GM12878 (cell line): ENCODE measurements at regions not wholly inside any gene's neighbourhood (a gene's known extent, or its start where the extent isn't known, plus 50 kb on each side); places are given as distances from the start of the nearest gene placed in this dataset.

Experiments
- BCL11A ChIP-seq: IDR thresholded peaks from 2 replicates; pipeline ENCODE4 v1.6.1; 2011; ENCODE audit warnings: low read depth, low read length
- BHLHE40 ChIP-seq, 2 experiments: fragments of 450-650 bp in 1 of 2; IDR thresholded peaks; 2 replicates each; pipeline ENCODE4 v1.6.1; 2011 to 2017; ENCODE audit warnings: low read depth in 2 of 2, borderline replicate concordance in 1 of 2, improper control_type of control experiment in 1 of 2, low read length in 1 of 2, mild to moderate bottlenecking in 1 of 2
- CBX5 ChIP-seq: sonication (generic); IDR thresholded peaks from 2 replicates; pipeline ENCODE4 v1.6.1; 2016; ENCODE audit warnings: low read depth, moderate library complexity, mild to moderate bottlenecking, inconsistent platforms
- CTCF ChIP-seq, 3 experiments: IDR thresholded peaks in 2 of 3; conservative IDR thresholded peaks in 1 of 3; 2 replicates each; pipeline ENCODE4 v1.5.1; 2011; ENCODE audit warnings: low read depth in 3 of 3, low read length in 3 of 3, mild to moderate bottlenecking in 3 of 3, control low read depth in 2 of 3, moderate library complexity in 2 of 3, inconsistent platforms in 1 of 3, mixed read lengths in 1 of 3; ENCODE audit not compliant: control insufficient read depth in 2 of 3, insufficient read depth in 1 of 3; ENCODE audit errors: extremely low read depth in 1 of 3
- DPF2 ChIP-seq: fragments of 450-650 bp; IDR thresholded peaks from 2 replicates; pipeline ENCODE4 v1.6.1; 2017; ENCODE audit warnings: mild to moderate bottlenecking
- EGR1 ChIP-seq, 2 experiments: IDR thresholded peaks; 1 replicate in 1 of 2; 2 replicates in 1 of 2; pipeline ENCODE4 v1.6.1; 2011 to 2012; ENCODE audit warnings: low read depth in 2 of 2, low read length in 2 of 2, borderline replicate concordance in 1 of 2, mild to moderate bottlenecking in 1 of 2, moderate library complexity in 1 of 2
- FOXM1 ChIP-seq: IDR thresholded peaks from 2 replicates; pipeline ENCODE4 v1.6.1; 2012; ENCODE audit warnings: low read depth, mild to moderate bottlenecking, inconsistent platforms, low read length, moderate library complexity
- GATAD2B ChIP-seq: fragments of 450-650 bp; conservative IDR thresholded peaks from 2 replicates; pipeline ENCODE4 v1.6.1; 2017; ENCODE audit warnings: low read depth, mild to moderate bottlenecking, moderate library complexity
- HDAC2 ChIP-seq: fragments of 200-600 bp; sonication (generic); IDR thresholded peaks from 2 replicates; pipeline ENCODE4 v1.6.1; 2017
- HDAC6 ChIP-seq: fragments of 200-600 bp; sonication (generic); IDR thresholded peaks from one replicate; pipeline ENCODE4 v1.8.0; 2017; ENCODE audit warnings: antibody characterized with exemption; ENCODE audit not compliant: unreplicated experiment
- HDGF ChIP-seq: fragments of 450-650 bp; IDR thresholded peaks from 2 replicates; pipeline ENCODE4 v1.6.1; 2016; ENCODE audit warnings: antibody characterized with exemption
- JUNB ChIP-seq: IDR thresholded peaks from 2 replicates; pipeline ENCODE4 v1.6.1; 2016; ENCODE audit warnings: antibody characterized with exemption, mild to moderate bottlenecking
- KAT2A ChIP-seq: conservative IDR thresholded peaks from 2 replicates; pipeline ENCODE4 v1.6.1; 2011; ENCODE audit warnings: low read depth, low read length; ENCODE audit not compliant: control insufficient read depth
- MTA3 ChIP-seq: IDR thresholded peaks from 2 replicates; pipeline ENCODE4 v1.6.1; 2012; ENCODE audit warnings: low read length, inconsistent platforms, borderline replicate concordance
- MXI1 ChIP-seq: fragments of 150-350 bp; IDR thresholded peaks from 2 replicates; pipeline ENCODE4 v1.6.1; 2011; ENCODE audit warnings: low read depth, mild to moderate bottlenecking, inconsistent platforms, low read length, improper control_type of control experiment
- MYC ChIP-seq: IDR thresholded peaks from 2 replicates; pipeline ENCODE4 v1.6.1; 2011; ENCODE audit warnings: mild to moderate bottlenecking, low read length, moderate library complexity, inconsistent platforms; ENCODE audit not compliant: insufficient read depth, insufficient replicate concordance, insufficient read length, severe bottlenecking
- NFXL1 ChIP-seq: fragments of 450-650 bp; IDR thresholded peaks from 2 replicates; pipeline ENCODE4 v1.6.1; 2017; ENCODE audit warnings: antibody characterized with exemption, mild to moderate bottlenecking, borderline replicate concordance
- NR2F1 ChIP-seq: fragments of 450-650 bp; conservative IDR thresholded peaks from 2 replicates; pipeline ENCODE4 v1.6.1; 2017; ENCODE audit warnings: mild to moderate bottlenecking
- RAD21 ChIP-seq: IDR thresholded peaks from 2 replicates; pipeline ENCODE4 v1.6.1; 2011; ENCODE audit warnings: mild to moderate bottlenecking, low read depth, low read length, moderate library complexity; ENCODE audit not compliant: insufficient read depth
- RELB ChIP-seq: fragments of 450-650 bp; IDR thresholded peaks from 2 replicates; pipeline ENCODE4 v1.6.1; 2017; ENCODE audit warnings: low read depth, mild to moderate bottlenecking, moderate library complexity
- SKIL ChIP-seq: fragments of 450-650 bp; IDR thresholded peaks from 2 replicates; pipeline ENCODE4 v1.6.1; 2017; ENCODE audit warnings: mild to moderate bottlenecking, low read depth, inconsistent platforms; ENCODE audit not compliant: poor library complexity, severe bottlenecking
- SREBF2 ChIP-seq: IDR thresholded peaks from 2 replicates; pipeline ENCODE4 v1.6.1; 2012; ENCODE audit warnings: mild to moderate bottlenecking, low read length
- TCF7 ChIP-seq: IDR thresholded peaks from 2 replicates; pipeline ENCODE4 v1.6.1; 2014; ENCODE audit warnings: antibody characterized with exemption, borderline replicate concordance
- USF1 ChIP-seq: IDR thresholded peaks from 2 replicates; pipeline ENCODE4 v1.6.1; 2011; ENCODE audit warnings: borderline replicate concordance, low read depth, mild to moderate bottlenecking, moderate library complexity, mixed read lengths, low read length; ENCODE audit not compliant: insufficient read depth; ENCODE audit errors: extremely low read length
- ZSCAN29 ChIP-seq: fragments of 450-650 bp; IDR thresholded peaks from 2 replicates; pipeline ENCODE4 v1.6.1; 2017; ENCODE audit warnings: mild to moderate bottlenecking, moderate library complexity

GRCh38 chr10:31090894-31091607 is 59.4 kb upstream of the ZNF438 start (continued):
- TF ChIP-seq EGR1 (IDR thresholded peaks at IDR 0.05; ENCODE audit: borderline replicate concordance in 1 of 2, low read depth in 2 of 2, low read length in 2 of 2) = no peak
- peak; percentile 26; the same call in 1 of the 2 replicates for TF ChIP-seq RAD21
- no peak for TF ChIP-seq TCF7
- no peak for TF ChIP-seq MYC
- no peak for TF ChIP-seq HDGF
- TF ChIP-seq CBX5 = 0 out of 2 replicates have a peak, but pooled peaks have one; percentile 18
- TF ChIP-seq HDAC6 = no peak
- no peak for TF ChIP-seq CTCF (IDR thresholded peaks at IDR 0.05 in 2 of 3, conservative IDR thresholded peaks at IDR 0.05 in 1 of 3; ENCODE audit: control insufficient read depth in 2 of 3, extremely low read depth in 1 of 3, insufficient read depth in 1 of 3, low read depth in 3 of 3, low read length in 3 of 3)
- TF ChIP-seq BCL11A = peak; percentile 23; the same call in 1 of the 2 replicates
- no peak for TF ChIP-seq MTA3
- TF ChIP-seq ZSCAN29 = no peak
- peak; percentile 87 for TF ChIP-seq RELB
- no peak for TF ChIP-seq HDAC2
- peak; percentile 55 for TF ChIP-seq FOXM1
- peak; percentile 62 for TF ChIP-seq DPF2
- TF ChIP-seq NFXL1 = no peak
- TF ChIP-seq SKIL = peak; percentile 61
- TF ChIP-seq KAT2A = no peak
- TF ChIP-seq SREBF2 = no peak
- no peak for TF ChIP-seq USF1
- 0 out of 2 replicates have a peak, but pooled peaks have one; percentile 17 for TF ChIP-seq JUNB
- no peak for TF ChIP-seq MXI1
- peak; percentile 86 for TF ChIP-seq NR2F1
- TF ChIP-seq GATAD2B = no peak; the same call in 1 of the 2 replicates
- peak; percentile 58 to 71 for TF ChIP-seq BHLHE40 (IDR thresholded peaks at IDR 0.05; ENCODE audit: borderline replicate concordance in 1 of 2, low read depth in 2 of 2, low read length in 1 of 2)
